ENCODE measurements at regions not wholly inside any gene's neighbourhood (a gene's known extent, or its start where the extent isn't known, plus 50 kb on each side); places are given as distances from the start of the nearest gene placed in this dataset.

- no peak overlapping the region for H3K27ac ChIP-seq
- no peak for DNase-seq (ENCODE audit: low spot score)
- no peak for TF ChIP-seq CTCF (IDR thresholded peaks at IDR 0.05)
- H3K4me3 ChIP-seq: no peak overlapping the region
Measured at GRCh38 chr18:1805521-1805920, 765.8 kb downstream of the METTL4 start.

- Histone ChIP-seq H3K27ac (no peak overlapping the region), H3K4me3 (no peak overlapping the region)
- no peak for TF ChIP-seq CTCF (IDR thresholded peaks at IDR 0.05)
Measured at GRCh38 chr18:1806884-1807615, 764.3 kb downstream of the METTL4 start.

GRCh38 chr18:1811282-1811681 lies 760.0 kb downstream of the METTL4 start:
- Histone ChIP-seq H3K4me3 (no peak overlapping the region), H3K27ac (no peak overlapping the region)
- no peak for TF ChIP-seq CTCF (IDR thresholded peaks at IDR 0.05)
- no peak for DNase-seq (ENCODE audit: low spot score)

More at GRCh38 chr18:1806884-1807615, 764.3 kb downstream of the METTL4 start:
- DNase-seq (ENCODE audit: low spot score): no peak

- DNase-seq (ENCODE audit: low spot score): no peak
- H3K4me3 ChIP-seq: no peak overlapping the region
- no peak for TF ChIP-seq CTCF (IDR thresholded peaks at IDR 0.05)
- H3K27ac ChIP-seq: no peak overlapping the region
Measured at GRCh38 chr18:1825296-1825695, 746.0 kb downstream of the METTL4 start.

- no peak for TF ChIP-seq CTCF (IDR thresholded peaks at IDR 0.05)
- no peak overlapping the region for H3K4me3 ChIP-seq
- H3K27ac ChIP-seq: no peak overlapping the region
- DNase-seq (ENCODE audit: low spot score): no peak
Measured at GRCh38 chr18:1840878-1841277, 730.4 kb downstream of the METTL4 start.

GRCh38 chr18:1846640-1847039 lies 724.7 kb downstream of the METTL4 start:
- Histone ChIP-seq H3K4me3 (no peak overlapping the region), H3K27ac (no peak overlapping the region)
- DNase-seq (ENCODE audit: low spot score): no peak
- no peak for TF ChIP-seq CTCF (IDR thresholded peaks at IDR 0.05)

- no peak for DNase-seq (ENCODE audit: low spot score)
- Histone ChIP-seq H3K27ac (no peak overlapping the region), H3K4me3 (no peak overlapping the region)
- no peak for TF ChIP-seq CTCF (IDR thresholded peaks at IDR 0.05)
Measured at GRCh38 chr18:1848716-1849115, 722.6 kb downstream of the METTL4 start.
